ENCODE measurements at regions not wholly inside any gene's neighbourhood (a gene's known extent, or its start where the extent isn't known, plus 50 kb on each side); places are given as distances from the start of the nearest gene placed in this dataset.

DNA sequence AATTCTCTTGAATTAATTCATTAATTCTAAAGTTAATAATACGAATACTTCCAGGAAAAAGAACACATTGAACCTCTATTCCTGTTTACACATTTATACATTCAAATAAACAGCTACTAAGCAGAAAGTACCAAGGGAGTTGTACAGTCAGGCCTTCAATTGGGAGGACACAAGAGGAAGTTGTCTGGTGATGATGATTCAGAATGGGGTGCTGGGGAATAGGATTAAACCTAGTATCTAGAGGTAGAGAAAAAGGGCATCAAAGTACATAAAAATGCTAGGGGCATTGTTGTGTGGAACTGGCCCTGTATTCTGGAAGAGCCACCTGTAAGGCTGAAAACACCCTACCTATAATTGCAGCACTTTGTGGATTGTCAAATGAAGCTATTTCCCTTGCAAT lies 71.7 kb upstream of the MROH9 start:
- DNase-seq = no peak
- H3K27ac ChIP-seq (replicated peaks) = peak overlapping the region; percentile 45
- H3K36me3 ChIP-seq = no peaks in the 10 kb centered on the region
- TF ChIP-seq, protein P1, sequence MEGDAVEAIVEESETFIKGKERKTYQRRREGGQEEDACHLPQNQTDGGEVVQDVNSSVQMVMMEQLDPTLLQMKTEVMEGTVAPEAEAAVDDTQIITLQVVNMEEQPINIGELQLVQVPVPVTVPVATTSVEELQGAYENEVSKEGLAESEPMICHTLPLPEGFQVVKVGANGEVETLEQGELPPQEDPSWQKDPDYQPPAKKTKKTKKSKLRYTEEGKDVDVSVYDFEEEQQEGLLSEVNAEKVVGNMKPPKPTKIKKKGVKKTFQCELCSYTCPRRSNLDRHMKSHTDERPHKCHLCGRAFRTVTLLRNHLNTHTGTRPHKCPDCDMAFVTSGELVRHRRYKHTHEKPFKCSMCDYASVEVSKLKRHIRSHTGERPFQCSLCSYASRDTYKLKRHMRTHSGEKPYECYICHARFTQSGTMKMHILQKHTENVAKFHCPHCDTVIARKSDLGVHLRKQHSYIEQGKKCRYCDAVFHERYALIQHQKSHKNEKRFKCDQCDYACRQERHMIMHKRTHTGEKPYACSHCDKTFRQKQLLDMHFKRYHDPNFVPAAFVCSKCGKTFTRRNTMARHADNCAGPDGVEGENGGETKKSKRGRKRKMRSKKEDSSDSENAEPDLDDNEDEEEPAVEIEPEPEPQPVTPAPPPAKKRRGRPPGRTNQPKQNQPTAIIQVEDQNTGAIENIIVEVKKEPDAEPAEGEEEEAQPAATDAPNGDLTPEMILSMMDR (IDR thresholded peaks at IDR 0.05; ENCODE audit: borderline replicate concordance) = no peak
- H3K27me3 ChIP-seq (ENCODE audit: low read depth) = no peaks in the 10 kb centered on the region
- H3K4me1 ChIP-seq = peaks cover 27% of the 10 kb centered on the region
- intact Hi-C loops (cut with micrococcal nuclease) = no loop called here
- no peak overlapping the region for H3K4me3 ChIP-seq
- H3K9me3 ChIP-seq (replicated peaks) = no peaks in the 10 kb centered on the region

DNA sequence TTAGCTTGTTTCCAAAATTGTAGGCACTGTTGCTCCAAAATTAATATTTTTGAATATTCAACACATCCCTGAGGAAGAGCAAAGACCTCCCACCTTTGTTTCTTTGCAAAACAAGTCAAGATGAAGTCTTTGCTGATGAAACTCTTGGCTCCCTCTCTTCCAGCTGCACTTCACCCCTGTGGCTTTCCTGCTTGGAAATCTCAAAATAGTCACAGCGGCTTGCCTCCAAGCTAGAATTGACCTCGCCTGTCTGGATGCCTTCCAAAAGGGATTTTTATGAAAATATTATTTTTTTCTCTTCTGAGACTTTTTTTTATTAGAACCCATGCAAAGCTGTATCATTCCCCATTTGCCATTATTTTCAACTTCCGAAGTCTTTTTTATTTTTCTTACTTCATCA lies 71.1 kb upstream of the MROH9 start:
- Histone ChIP-seq H3K27ac (replicated peaks) (peak overlapping the region; percentile 45), H3K4me1 (peaks cover 27% of the 10 kb centered on the region), H3K9me3 (replicated peaks) (no peaks in the 10 kb centered on the region), H3K4me3 (no peak overlapping the region), H3K27me3 (ENCODE audit: low read depth) (no peaks in the 10 kb centered on the region), H3K36me3 (no peaks in the 10 kb centered on the region)
- peak; percentile 14 for DNase-seq
- TF ChIP-seq, protein P1 (IDR thresholded peaks at IDR 0.05; ENCODE audit: borderline replicate concordance) = no peak
- intact Hi-C loops (cut with micrococcal nuclease) = no loop called here

DNA sequence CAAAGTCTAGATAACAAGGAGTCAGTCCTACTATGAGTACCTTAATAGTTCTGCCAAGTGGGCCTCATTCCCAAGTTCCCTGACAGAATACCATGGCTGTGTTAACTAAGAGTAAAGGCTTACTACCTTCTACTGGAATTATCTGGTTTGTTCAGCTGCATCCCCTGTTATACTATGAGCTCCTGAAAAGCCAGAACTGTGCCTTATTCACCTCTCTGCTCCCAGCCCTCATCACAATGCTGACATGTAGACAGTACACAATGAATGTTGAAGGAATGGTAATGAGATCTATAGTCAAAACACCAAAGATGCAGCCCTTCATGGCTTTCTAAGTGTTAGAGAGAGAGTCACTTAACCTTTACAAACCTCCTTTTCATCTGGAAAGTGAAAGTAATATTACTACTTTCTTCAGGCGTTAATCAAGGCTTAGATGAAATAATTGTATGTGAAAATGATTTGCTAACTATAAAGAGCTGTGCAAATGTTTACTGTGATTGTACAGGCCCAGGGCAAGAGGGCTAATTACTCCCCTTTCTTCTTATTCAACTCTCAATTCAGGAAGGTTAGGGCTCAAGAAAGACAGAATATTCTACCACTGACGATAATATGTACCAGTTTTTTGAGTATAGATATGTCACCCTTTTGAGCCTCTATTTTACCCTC lies 70.3 kb upstream of the MROH9 start:
- TF ChIP-seq, protein P1 (IDR thresholded peaks at IDR 0.05; ENCODE audit: borderline replicate concordance) = no peak

DNA sequence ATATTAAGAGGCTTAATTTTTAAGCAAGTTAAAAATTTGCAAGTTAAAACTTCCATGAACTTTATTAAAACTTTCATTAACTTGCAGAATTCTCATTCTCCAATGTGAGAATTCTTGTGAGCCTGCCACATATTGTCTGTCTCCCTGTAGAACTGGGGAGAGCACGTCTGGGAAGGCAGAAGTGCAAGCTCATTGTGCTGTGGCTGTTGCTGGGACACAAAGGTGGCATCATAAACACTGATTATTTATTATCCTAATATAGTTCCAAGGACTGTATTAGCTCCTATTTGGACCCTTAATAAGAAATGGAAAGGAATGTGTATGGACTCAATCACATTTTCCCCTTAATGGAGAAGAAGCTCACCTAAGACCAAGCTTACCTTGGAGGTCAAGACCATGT lies 68.7 kb upstream of the MROH9 start:
- H3K27me3 ChIP-seq (ENCODE audit: low read depth) = no peaks in the 10 kb centered on the region
- no peak for DNase-seq
- no peaks in the 10 kb centered on the region for H3K36me3 ChIP-seq
- H3K4me3 ChIP-seq = no peak overlapping the region
- H3K27ac ChIP-seq (replicated peaks) = no peak overlapping the region
- TF ChIP-seq, protein P1 (IDR thresholded peaks at IDR 0.05; ENCODE audit: borderline replicate concordance) = no peak
- no peaks in the 10 kb centered on the region for H3K9me3 ChIP-seq (replicated peaks)
- peaks cover 31% of the 10 kb centered on the region for H3K4me1 ChIP-seq
- intact Hi-C loops (cut with micrococcal nuclease) = no loop called here

More for the DNA sequence above, 70.3 kb upstream of the MROH9 start:
- Histone ChIP-seq H3K27ac (replicated peaks) (peak overlapping the region; percentile 41), H3K4me1 (peaks cover 27% of the 10 kb centered on the region), H3K36me3 (no peaks in the 10 kb centered on the region), H3K4me3 (no peak overlapping the region), H3K9me3 (replicated peaks) (no peaks in the 10 kb centered on the region), H3K27me3 (ENCODE audit: low read depth) (no peaks in the 10 kb centered on the region)
- intact Hi-C loops (cut with micrococcal nuclease) = no loop called here
- DNase-seq = no peak

DNA sequence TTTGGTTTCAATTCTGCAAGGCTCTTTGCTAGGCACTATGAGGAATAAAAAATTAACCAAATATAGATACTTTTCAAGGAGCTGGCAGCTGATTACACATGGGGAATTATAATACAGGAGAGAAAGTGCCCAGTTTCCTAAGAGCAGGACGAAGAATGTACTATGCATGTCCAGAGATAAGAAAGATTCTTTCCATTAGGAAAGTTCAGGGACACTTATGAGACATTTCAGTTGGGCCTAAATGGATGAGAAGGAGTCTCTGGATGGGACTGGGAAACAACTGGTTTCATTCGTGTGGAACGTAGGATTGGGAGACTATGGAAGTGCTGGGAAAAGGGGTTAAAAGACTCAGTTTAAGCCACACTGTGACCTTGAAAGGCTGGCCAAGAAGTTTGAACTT lies 63.5 kb upstream of the MROH9 start:
- no peak overlapping the region for H3K4me3 ChIP-seq
- intact Hi-C loops (cut with micrococcal nuclease) = no loop called here
- TF ChIP-seq, protein P1 (IDR thresholded peaks at IDR 0.05; ENCODE audit: borderline replicate concordance) = no peak

More for the DNA sequence above, 63.5 kb upstream of the MROH9 start:
- H3K9me3 ChIP-seq (replicated peaks) = no peaks in the 10 kb centered on the region
- H3K4me1 ChIP-seq = peaks cover 27% of the 10 kb centered on the region
- H3K27me3 ChIP-seq (ENCODE audit: low read depth) = no peaks in the 10 kb centered on the region
- H3K27ac ChIP-seq (replicated peaks) = no peak overlapping the region
- no peak for DNase-seq
- H3K36me3 ChIP-seq = no peaks in the 10 kb centered on the region
